Sigmoid colon (tissue), 6 donors: ENCODE measurements at regions not wholly inside any gene's neighbourhood (a gene's known extent, or its start where the extent isn't known, plus 50 kb on each side); places are given as distances from the start of the nearest gene placed in this dataset.
"Not testable (repeated sequence)": the region's sequence is repeated elsewhere in the genome, so short reads cannot be mapped to it uniquely, and the experiment has no call there.

Experiments used
- DNase-seq: peaks from one replicate; pipeline ENCODE4 v3.0.0-alpha.2; 2019
- H3K27ac ChIP-seq, 4 donors: fragments of 200-600 bp; sonication (generic); one replicate each; pipeline ENCODE4 v1.5.1; 2016 to 2019; ENCODE audit warnings: mild to moderate bottlenecking in 1 of 4
- H3K27me3 ChIP-seq, 3 donors: fragments of 200-600 bp; sonication (generic); one replicate each; pipeline ENCODE4 v1.5.1; 2019; ENCODE audit warnings: mild to moderate bottlenecking in 1 of 3
- H3K36me3 ChIP-seq, 4 donors: fragments of 200-600 bp; sonication (generic); one replicate each; pipeline ENCODE4 v1.5.1; 2016 to 2019
- H3K4me1 ChIP-seq, 4 donors: fragments of 200-600 bp; sonication (generic); one replicate each; pipeline ENCODE4 v1.5.1; 2017 to 2019
- H3K4me3 ChIP-seq, 4 donors: fragments of 200-600 bp; sonication (generic); one replicate each; pipeline ENCODE4 v1.5.1; 2017 to 2019; ENCODE audit warnings: mild to moderate bottlenecking in 2 of 4, moderate library complexity in 1 of 4
- H3K9me3 ChIP-seq, 4 donors: fragments of 200-600 bp in 3 of 4; sonication (generic) in 3 of 4; one replicate each; pipeline versions ENCODE4 v1.5.1 to v1.6.1; 2013 to 2019
- EP300 ChIP-seq, 4 donors: sonication (generic); formaldehyde crosslinking; IDR thresholded peaks; one replicate each; pipeline ENCODE4 v1.6.1; 2017; ENCODE audit warnings: antibody characterized with exemption in 4 of 4
- POLR2A ChIP-seq, 2 donors: fragments of 450-650 bp; IDR thresholded peaks; one replicate each; pipeline ENCODE4 v1.6.1; 2016; ENCODE audit warnings: antibody characterized with exemption in 2 of 2, mild to moderate bottlenecking in 2 of 2, moderate library complexity in 2 of 2
- POLR2AphosphoS5 ChIP-seq, 4 donors: sonication (generic); formaldehyde crosslinking; IDR thresholded peaks; one replicate each; pipeline ENCODE4 v1.6.1; 2017; ENCODE audit warnings: antibody characterized with exemption in 4 of 4
- WGBS, 2 donors: extraction: QIAGEN DNeasy Blood & Tissue Kit; methylation state at CpG; one replicate each; pipeline ENCODE4 v1.1.7; 2013; 5-methylcytosine and 5-hydroxymethylcytosine counted together
- intact Hi-C: fragments of 100-400 bp; cut with DNase I; formaldehyde crosslinking; loops from one replicate; pipeline ENCODE4 v1.15.1; 2023
- TF ChIP-seq, protein P1 (sequence below), 4 experiments: fragments of 450-650 bp in 3 of 4; fragments of 200-600 bp in 1 of 4; IDR thresholded peaks; one replicate each; pipeline ENCODE4 v1.5.1; 2016 to 2019; ENCODE audit warnings: antibody characterized with exemption in 4 of 4, mild to moderate bottlenecking in 3 of 4, moderate library complexity in 2 of 4
- donor health status: healthy with polysubstance abuse.
- donor health status: healthy.

DNA sequence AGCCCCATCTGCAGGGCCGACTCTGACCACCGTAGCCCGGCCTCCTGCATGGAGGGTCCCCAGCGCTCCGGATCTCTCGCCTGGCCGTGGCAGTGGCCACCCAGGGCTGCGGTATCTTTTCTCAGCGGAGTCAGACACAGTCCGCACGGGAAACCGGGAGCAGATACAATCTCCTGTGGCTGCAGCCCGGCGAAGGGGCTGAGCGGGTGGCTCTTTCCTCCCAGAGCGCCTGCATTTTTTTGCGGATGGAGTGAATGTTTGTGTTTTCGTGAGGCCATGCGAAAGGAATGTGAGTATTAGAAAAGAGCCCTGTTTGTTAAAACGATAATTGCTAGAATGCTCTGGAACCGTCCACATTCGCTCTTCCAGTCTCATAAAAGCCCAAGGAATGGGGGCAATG is 53.4 kb upstream of the PTCH1 start:
- no peak for DNase-seq
- TF ChIP-seq EP300 (IDR thresholded peaks at IDR 0.05) = no peak
- TF ChIP-seq POLR2AphosphoS5 (IDR thresholded peaks at IDR 0.05) = no peak
- TF ChIP-seq, protein P1, sequence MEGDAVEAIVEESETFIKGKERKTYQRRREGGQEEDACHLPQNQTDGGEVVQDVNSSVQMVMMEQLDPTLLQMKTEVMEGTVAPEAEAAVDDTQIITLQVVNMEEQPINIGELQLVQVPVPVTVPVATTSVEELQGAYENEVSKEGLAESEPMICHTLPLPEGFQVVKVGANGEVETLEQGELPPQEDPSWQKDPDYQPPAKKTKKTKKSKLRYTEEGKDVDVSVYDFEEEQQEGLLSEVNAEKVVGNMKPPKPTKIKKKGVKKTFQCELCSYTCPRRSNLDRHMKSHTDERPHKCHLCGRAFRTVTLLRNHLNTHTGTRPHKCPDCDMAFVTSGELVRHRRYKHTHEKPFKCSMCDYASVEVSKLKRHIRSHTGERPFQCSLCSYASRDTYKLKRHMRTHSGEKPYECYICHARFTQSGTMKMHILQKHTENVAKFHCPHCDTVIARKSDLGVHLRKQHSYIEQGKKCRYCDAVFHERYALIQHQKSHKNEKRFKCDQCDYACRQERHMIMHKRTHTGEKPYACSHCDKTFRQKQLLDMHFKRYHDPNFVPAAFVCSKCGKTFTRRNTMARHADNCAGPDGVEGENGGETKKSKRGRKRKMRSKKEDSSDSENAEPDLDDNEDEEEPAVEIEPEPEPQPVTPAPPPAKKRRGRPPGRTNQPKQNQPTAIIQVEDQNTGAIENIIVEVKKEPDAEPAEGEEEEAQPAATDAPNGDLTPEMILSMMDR (IDR thresholded peaks at IDR 0.05) = no peak
- TF ChIP-seq POLR2A (IDR thresholded peaks at IDR 0.05) = no peak
- Histone ChIP-seq H3K27ac (no peak overlapping the region), H3K27me3 (peaks cover 0 to 7% (median 2%) of the 10 kb centered on the region in 3 donors), H3K9me3 (no peaks in the 10 kb centered on the region), H3K4me1 (no peaks in the 10 kb centered on the region), H3K4me3 (peak overlapping the region in 3 of 4 donors; percentile 7 to 18 (median 12)), H3K36me3 (no peaks in the 10 kb centered on the region)
- 34 to 77% methylated on average over 22 of the region's 22 CpGs for WGBS, 2 donors
- intact Hi-C loops = no loop called here

DNA sequence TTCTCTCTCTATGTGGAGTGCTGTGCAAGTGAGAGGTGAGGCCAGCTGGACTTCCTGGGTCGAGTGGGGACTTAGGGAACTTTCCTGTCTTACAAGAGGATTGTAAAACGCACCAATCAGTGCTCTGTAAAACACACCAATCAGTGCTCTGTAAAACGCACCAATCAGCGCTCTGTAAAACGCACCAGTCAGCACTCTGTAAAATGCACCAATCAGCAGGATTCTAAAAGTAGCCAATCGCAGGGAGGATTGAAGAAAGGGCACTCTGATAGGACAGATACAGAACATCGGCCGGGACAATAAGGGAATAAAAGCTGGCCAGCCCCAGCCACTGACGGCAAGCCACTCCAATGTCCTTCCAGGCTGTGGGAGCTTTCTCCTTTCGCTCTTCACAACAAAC is 52.0 kb upstream of the PTCH1 start:
- intact Hi-C loops, H3K4me3 ChIP-seq, H3K9me3 ChIP-seq, H3K27me3 ChIP-seq, H3K4me1 ChIP-seq, H3K36me3 ChIP-seq, DNase-seq, H3K27ac ChIP-seq: not testable (repeated sequence)
- 92 to 94% methylated on average over 10 of the region's 10 CpGs for WGBS, 2 donors
